ELR (cell line): ENCODE measurements at regions not wholly inside any gene's neighbourhood (a gene's known extent, or its start where the extent isn't known, plus 50 kb on each side); places are given as distances from the start of the nearest gene placed in this dataset.
"Not testable (repeated sequence)": the region's sequence is repeated elsewhere in the genome, so short reads cannot be mapped to it uniquely, and the experiment has no call there.

Source experiments
- DNase-seq: peaks from one replicate; pipeline ENCODE4 v3.0.0-alpha.2; 2015; ENCODE audit warnings: low read depth

DNA sequence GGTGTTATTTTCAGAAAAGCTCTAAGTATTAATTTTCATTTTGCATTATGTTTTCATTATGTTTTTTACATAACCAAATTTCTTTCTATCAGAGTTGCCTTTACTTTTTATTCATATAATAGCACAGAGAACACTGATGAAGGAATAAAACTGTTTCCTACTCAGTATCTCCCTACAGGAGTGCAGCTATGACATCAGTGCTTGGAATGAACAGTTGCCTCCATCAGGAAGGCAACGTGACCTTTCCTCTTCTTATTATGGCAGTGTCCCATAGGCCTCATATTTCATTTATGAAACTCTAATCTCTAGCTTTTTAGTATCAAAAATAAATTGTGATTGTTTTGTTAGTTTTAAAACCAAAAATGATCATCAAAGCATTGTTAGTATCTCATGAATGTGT lies 712.8 kb downstream of the CD109 start:
- DNase-seq = no peak

DNA sequence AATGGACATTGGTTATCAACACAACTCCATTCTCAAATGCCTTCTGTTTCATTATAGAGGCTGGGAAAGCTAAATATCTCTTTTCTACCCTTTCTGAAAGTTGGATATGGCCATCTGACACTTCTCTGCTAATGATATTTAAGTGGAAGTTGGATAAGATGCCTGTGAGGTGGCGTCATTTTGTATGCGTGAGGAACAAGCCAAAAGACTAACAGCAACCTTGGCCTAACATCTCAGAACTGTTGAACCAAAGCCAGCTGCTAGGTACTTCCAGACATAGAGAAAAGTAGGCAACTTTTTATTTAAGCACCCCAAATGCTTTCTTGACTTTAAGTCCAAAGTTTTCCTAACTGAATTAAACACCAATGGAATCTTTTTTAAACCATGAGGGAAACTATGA lies 708.4 kb downstream of the CD109 start:
- no peak for DNase-seq

DNA sequence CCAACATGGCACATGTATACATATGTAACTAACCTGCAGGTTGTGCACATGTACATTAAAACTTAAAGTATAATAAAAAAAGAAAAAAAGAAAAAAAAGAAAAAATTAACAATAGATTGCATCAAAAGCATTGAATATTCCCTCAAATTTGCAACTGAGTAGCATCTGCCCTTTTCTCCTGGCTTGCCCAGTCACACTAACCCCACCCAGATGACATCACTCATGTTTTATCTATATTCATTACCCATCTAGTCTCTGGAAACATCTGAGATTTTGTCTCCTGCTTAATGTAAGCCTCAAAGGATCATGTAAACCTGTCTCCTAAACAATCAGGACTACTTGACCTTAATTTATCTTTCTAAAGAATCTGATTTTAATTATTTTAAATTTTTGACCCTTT lies 706.8 kb downstream of the CD109 start:
- DNase-seq = no peak

DNA sequence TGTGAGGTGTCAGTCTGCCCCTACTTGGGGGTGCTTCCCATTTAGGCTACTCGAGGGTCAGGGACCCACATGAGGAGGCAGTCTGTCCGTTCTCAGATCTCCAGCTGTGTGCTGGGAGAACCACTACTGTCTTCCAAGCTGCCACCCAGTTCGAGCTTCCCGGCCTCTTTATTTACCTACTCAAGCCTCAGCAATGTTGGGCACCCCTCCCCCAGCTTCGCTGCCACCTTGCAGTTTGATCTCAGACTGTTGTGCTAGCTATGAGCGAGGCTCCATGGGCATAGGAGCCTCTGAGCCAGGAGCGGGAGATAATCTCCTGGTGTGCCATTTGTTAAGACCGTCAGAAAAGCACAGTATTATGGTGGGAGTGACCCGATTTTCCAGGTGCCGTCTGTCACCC lies 682.4 kb downstream of the CD109 start:
- not testable (repeated sequence) for DNase-seq

DNA sequence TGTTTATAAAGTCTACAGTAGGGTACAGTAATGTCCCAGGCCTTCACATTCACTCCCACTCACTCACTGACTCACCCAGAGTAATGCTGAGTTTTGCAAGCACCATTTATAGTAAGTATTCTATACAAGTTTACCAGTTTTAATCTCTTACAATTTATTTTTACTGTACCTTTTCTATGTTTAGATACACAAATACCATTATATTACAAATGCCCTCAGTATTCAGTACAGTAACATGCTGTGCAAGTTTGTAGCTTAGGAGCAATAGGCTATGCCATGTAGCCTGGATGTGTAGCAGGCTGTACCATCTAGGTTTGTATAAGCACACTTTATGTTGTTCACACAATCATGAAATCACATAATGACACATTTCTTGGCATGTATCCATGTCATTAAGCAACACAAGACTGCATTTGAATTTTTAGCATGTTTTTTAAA lies 673.6 kb downstream of the CD109 start:
- DNase-seq = peak; percentile 77

DNA sequence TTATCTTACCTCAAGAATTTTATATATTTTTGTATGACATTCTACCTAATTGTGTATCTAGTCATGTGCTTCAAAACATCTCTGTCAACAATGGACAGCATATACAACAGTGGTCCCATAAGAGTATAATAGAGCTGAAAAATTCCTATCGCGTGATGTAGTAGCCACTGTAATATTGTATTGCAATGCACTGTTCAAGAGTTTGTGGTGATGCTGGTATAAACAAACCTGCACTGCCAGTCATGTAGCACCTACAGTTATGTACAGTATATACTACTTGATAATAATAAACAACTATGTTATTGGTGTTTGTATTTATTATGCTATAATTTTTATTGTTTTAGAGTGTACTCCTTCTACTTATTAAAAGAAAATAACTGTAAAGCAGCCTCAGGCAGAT lies 672.7 kb downstream of the CD109 start:
- DNase-seq = peak; percentile 52

DNA sequence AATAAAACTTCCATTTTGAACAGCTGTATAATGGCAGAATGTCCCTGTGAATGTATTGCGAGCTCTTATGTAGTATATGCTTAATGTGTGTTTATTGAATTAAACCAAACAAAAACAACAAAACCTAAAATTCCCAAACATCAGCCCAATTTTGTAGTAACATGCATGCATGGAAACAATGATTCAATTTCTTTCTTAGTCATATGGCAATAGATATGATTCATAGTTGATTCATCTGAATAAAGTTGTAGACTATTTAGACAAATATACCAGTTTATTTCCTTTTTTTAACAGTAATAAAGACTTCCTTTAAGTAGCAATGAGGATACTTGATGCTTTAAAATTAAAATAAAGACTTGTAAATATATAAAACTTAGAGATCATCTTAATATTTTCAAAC lies 670.6 kb downstream of the CD109 start:
- DNase-seq = peak; percentile 73

DNA sequence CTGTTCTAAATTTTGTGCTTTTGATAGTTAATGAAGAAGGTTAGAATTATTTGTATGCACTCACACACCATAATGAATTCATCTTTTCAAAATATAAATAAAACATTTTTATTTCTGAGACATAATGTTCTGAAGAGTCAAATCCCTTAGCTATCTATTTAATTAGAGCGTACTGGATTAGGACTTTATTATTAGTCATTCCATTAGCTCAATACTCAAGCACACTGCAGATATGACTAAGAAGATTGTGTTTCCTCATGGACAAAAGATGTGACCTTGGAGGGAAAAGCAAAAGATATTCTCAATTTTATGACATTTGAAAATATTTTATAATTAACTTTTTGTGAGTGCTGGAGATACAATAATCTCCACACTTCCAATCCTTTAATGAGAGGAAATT lies 666.4 kb downstream of the CD109 start:
- no peak for DNase-seq

DNA sequence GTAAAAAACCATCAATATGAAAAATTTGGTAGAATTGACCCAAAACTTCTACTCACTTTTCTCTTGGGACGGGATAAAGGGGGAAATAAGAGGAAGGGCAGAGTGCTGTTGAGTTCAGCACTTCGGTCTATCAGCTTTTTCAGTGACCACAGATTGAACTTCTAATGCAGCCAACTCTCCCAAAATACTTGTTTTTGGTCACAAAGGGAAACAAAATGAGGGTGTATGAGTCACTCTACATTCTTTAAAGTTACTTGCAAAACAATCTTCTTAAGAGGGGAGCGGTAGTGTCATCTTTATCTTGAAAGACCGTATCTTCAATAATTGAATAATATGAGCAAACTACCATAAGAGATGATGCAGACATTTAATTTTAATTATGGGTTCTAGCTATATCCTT lies 661.3 kb downstream of the CD109 start:
- peak; percentile 42 for DNase-seq

DNA sequence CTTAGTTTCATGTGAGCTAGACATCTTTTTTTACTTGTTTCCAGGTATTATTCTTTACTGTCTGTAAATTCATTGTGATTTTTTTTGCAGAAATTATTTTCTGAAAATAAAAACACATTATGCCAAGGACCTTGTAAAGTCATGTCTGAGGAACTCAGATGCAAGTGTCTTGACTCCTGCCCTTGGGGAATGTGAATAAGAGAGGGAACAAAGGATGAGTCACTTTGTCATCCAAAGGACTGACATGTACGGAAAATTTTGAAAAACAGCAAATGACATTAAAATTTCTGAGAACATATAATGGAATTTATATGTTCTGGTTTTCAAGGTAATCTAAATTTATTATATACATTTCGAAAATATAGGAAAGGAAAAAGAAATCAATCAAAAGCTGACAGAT lies 660.4 kb downstream of the CD109 start:
- DNase-seq = peak; percentile 76

DNA sequence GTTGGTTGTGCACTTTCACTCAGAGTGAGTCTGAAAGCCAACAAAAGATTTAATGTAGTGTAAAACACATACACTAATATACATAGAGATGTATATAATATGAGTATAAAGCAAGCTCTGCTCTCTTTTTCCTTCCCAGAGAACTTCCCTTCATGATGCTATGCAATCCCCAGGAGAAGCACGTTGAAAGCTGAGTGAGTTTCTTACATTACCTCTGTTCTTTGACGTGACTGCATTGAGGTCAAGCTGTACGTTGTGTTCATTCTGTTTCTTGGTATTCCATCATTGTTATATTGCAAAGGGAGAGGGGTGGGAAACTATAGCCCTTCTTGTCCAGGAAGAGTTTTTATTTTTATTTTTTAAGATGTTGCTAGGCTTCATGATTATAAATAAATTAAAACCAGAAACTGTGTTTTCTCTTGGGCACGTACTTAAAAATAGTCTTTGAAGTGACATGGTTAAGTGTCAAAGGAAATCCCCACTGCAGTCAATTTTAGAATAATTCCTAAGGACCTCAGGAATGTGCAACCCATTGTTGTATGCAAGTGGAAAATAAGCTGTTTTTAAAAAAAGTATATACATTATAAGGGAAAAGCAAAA lies 651.0 kb downstream of the CD109 start:
- DNase-seq = no peak

DNA sequence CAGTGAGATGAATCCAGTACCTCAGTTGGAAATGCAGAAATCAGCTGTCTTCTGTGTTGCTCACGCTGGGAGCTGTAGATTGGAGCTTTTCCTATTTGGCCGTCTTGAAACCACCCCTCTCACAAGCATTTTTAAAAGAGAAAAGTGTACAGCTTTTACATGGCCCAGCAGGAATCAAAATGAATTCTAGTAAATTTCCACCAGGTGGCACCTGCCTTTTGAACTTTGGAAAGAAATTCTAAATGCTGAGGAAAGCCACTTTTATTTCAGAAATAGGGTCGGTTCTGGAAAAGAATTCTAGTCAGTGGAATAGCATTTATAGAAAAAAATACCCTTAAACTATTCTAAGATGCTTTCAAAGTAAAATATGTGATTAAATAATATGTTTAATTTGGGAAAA lies 647.8 kb downstream of the CD109 start:
- peak; percentile 43 for DNase-seq

DNA sequence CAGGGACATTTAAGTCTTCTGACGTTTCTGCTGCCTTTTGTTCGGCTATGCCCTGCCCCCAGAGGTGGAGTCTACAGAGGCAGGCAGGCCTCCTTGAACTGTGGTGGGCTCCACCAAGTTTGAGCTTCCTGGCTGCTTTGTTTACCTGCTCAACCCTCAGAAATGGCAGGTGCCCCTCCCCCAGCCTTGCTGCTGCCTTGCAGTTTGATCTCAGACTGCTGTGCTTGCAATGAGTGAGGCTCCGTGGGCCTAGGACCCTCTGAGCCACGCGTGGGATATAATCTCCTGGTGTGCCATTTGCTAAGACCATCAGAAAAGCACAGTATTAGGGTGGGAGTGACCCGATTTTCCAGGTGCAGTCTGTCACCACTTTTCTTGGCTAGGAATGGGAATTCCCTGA lies 647.3 kb downstream of the CD109 start:
- DNase-seq = not testable (repeated sequence)

DNA sequence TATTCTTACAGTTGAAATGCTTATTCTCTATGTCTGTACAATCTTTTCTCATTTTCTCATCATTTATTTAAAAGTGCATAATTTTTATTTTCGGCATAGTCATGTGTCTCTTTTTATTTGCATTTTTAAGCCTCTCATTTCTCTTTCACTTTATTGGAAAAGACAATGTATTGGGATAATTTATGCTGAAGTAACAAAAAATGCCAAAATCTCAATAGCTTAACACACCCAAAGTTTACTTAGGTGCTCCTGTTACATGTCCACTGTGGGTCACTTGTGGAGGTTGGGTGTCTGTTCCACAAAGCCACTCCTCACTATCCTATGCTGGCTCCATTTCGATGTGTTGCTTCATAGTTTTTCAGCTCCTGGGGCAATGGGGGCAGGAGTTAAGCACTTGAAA lies 638.7 kb downstream of the CD109 start:
- DNase-seq = no peak

DNA sequence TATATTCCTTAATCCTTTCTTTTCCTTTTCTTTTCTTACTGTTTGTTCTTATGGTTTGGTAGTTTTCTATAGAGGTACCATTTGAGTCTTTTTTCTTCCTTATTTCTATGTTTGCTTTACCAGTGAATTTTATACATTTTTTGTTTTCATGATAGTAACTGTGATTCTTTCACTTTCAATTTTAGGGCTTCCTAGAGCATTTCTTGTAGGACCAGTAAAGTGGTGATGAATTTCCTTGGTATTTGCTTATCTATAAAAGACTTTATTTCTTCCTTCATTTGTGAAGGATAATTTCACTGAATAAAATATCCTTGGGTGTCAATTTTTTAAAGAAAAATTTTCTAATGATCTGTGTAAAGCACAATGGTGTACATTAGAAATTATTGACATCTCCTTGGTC lies 637.4 kb downstream of the CD109 start:
- no peak for DNase-seq

DNA sequence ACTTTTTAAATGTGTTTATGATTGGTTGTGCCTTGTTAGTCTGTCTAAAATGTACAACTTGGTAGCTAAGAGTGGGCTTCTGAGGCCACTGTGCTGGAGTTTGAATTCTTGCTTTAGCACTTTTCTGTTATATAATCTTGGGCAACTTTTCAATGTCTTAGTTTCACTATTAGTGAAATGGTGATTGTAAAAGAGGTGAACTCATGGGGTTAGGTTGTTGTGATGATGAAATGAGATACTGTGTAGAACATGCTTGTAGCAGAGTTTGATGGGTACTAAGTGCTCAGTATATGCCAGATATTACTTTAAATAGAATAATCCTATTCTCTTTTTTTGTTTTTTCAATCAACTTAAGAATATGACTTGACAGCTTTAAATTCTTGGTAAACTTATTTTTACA lies 624.7 kb downstream of the CD109 start:
- no peak for DNase-seq

DNA sequence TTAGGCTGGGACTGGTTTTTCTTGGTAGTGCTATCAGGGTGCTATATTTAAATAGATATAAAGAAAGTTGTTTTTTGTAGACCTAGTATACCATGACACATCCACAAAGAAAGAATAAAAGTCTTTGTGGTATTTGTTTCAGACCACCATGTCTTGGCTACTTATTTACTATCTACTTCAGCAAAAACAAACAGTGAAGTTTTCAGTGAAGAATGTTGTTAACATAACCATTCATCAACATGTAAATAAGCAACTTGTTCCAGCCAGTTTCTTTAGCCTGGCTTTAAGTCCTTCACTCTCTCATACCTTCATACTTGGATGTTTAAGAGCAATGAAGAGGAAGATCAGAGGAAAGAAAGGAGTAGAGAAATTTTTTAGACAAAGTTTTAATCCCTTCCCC lies 624.1 kb downstream of the CD109 start:
- DNase-seq = no peak

DNA sequence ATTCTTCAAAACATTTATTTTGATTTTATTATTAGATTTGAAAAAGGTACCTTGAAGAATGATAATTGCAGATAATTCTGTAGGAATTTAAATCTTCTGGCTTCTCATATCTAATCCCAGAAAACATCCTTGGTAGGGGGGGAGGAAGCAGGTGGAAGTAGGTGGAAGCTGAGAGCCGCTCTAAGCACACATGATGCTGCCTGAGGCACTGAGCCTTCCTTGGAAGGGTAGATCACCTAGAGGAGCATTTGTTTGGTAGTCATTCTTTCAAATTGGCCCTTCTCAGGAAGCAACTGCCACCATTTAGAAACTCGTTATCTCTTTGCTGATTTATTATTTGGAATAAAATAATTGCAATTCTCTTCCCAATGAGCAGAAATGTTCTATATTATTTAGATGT lies 623.3 kb downstream of the CD109 start:
- no peak for DNase-seq

DNA sequence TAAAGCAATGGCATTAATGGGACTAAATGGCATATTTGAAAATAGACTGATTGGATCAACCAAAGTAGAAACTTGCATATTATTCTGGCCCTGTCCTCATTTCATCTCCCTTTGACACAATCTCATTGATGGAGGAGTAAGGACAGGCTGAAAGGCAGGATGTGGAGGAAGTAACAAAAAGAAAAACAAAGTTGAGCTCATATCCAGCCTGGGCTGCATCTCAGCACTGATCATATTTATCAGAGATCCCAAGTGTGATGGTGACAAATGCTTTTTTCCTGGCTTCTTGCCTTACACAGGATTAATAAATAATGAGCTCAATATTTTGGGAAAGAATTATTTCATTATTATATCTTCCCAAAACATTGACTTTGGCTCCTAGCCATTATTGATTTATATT lies 622.7 kb downstream of the CD109 start:
- DNase-seq = no peak

DNA sequence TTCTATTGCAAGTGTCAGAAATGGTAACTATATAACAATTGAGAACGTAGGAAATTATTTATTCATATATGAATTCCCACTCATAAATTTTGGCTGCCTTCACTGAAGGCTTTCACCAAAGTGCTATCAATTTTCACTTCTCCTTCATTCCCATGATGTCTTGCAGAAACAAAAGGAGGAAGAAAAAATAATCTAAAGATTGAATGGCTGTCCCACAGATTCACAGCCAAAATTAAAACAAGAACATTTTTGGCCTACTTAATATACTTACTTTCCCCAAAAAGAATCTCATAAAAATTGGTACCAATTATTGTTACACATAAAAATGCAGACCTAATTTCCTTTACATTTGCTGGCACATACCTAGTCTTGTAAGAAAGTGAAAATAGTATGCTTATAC lies 616.1 kb downstream of the CD109 start:
- DNase-seq = no peak

DNA sequence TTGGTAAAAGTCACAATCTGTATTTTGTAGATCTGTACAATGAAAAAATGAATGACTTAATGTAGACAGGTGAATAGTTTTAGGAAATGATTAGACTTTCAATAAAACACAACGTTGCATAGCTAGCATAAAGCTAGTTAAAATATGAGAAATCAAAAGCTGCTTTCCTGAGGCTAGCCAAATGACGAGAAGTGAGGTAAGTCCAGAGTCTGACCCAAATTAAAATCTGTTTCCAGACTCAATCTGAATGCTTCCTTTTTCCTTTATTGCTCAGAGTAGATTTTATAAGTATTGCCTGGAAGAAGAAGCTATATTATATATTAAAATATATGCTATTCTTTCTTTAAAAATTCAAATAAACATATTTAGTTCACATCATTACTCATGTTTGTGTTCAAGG lies 615.4 kb downstream of the CD109 start:
- no peak for DNase-seq

DNA sequence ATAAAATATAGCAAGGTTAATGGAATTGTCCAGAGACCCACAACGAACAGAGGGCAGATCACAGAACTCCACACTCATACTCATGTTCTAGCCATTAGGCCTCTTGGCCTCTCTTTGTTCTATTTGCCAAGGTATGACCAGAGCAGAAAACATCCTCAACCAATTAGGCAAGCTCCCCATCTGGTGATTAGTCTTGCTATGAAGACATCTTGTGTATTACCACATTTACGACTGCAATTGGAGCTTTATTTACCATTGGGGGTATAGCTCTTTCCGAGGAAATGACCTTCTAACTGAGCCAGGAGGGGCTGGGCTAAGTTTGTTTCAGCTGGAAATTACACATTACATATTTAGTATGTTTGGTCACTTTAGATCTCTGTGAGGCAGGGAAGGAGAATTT lies 593.9 kb downstream of the CD109 start:
- DNase-seq = no peak

DNA sequence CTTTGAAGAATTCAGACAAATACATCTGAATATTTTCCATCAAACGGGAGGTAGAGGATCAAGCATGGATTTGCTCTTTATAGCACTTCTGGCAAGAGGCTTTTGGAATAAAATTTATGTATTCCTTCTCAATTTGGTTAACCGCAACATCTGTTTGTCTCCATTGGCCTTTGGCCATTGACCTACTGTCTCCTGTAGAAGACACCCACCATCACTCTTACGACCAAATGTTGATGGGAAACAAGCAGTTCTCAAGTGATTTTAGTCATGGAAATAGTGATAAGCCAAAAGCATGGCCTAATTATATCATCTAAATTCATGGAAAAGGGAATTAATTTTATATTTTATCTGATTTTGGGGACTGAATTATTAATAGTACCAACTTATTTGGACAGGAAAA lies 591.9 kb downstream of the CD109 start:
- no peak for DNase-seq

DNA sequence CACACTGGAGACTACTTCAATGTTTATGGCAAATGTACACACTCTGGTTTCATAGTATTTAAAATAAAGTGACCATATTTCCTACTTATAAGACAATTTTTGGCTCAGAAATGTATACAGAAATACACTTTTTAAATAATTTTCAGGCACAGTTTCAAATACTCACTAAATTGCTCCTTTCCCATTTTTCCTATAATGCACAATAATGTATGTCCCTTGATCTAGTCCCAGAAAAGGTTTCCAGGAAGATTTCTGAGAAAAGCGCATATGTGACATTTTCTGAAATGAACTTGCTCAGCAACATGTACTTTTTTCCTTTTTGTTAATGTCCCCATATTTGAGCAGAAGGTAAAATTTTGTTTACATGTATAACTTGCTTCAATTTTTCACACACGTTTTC lies 591.4 kb downstream of the CD109 start:
- DNase-seq = no peak

DNA sequence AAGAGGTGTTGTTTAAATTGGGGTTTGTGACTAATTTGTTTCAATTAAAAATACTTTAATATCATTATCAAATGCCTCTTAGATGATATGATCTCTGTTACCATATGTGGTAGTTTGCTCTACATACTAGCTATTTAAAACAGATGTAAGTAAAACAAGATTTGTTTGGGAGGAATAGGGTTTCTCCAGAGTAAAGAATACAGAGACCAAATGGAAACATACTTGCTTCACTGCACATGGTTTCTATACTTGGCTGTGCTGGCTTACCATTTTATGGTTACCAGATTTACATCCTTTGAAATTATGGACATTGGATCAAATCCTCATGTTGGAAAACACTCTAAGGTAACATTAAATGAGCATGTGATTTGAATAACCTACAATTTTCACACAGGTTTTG lies 588.3 kb downstream of the CD109 start:
- DNase-seq = no peak
